ENCODE measurements at regions not wholly inside any gene's neighbourhood (a gene's known extent, or its start where the extent isn't known, plus 50 kb on each side); places are given as distances from the start of the nearest gene placed in this dataset.
A peak's percentile ranks its signal among the peaks of the same experiment; 100 is the strongest.
"Not testable (repeated sequence)": the region's sequence is repeated elsewhere in the genome, so short reads cannot be mapped to it uniquely, and the experiment has no call there.

- DNase-seq, result no peak
Observed at GRCh38 chrX:8025705-8026104, 98.5 kb upstream of the PNPLA4 start.

GRCh38 chrX:8018934-8019333 is 91.7 kb upstream of the PNPLA4 start:
- no peak for DNase-seq

- no peak for DNase-seq
Observed at GRCh38 chrX:8010105-8010504, 82.9 kb upstream of the PNPLA4 start.

GRCh38 chrX:8005678-8006347 is 78.6 kb upstream of the PNPLA4 start:
- DNase-seq, result no peak

- no peak for DNase-seq
Observed at GRCh38 chrX:8003147-8003883, 76.1 kb upstream of the PNPLA4 start.

GRCh38 chrX:7996851-7997250 is 69.6 kb upstream of the PNPLA4 start:
- DNase-seq, result no peak

GRCh38 chrX:7996414-7996813 is 69.2 kb upstream of the PNPLA4 start:
- peak; percentile 27 for DNase-seq

- no peak for DNase-seq
Observed at GRCh38 chrX:7993873-7994272, 66.7 kb upstream of the PNPLA4 start.

- DNase-seq, result peak; percentile 71
Observed at GRCh38 chrX:7988013-7988759, 61.0 kb upstream of the PNPLA4 start.

- peak; percentile 21 for DNase-seq
Observed at GRCh38 chrX:7987160-7988012, 60.2 kb upstream of the PNPLA4 start.

GRCh38 chrX:7986738-7987137 is 59.5 kb upstream of the PNPLA4 start:
- DNase-seq, result not testable (repeated sequence)

- peak; percentile 46 for DNase-seq
Observed at GRCh38 chrX:7985568-7985967, 58.4 kb upstream of the PNPLA4 start.

- DNase-seq, result no peak
Observed at GRCh38 chrX:7983581-7983980, 56.4 kb upstream of the PNPLA4 start.

All from fibroblast of skin of back (primary cell).